ENCODE measurements at regions not wholly inside any gene's neighbourhood (a gene's known extent, or its start where the extent isn't known, plus 50 kb on each side); places are given as distances from the start of the nearest gene placed in this dataset.

GRCh38 chr7:152587366-152587765, 88.6 kb downstream of the XRCC2 start:
- DNase-seq, result no peak
- Histone ChIP-seq H3K27me3 (no peaks in the 10 kb centered on the region), H3K4me3 (no peak overlapping the region), H3K27ac (no peak overlapping the region), H3K4me1 (ENCODE audit: insufficient read depth) (no peaks in the 10 kb centered on the region), H3K9me3 (no peaks in the 10 kb centered on the region), H3K36me3 (no peaks in the 10 kb centered on the region)
- TF ChIP-seq, protein P1, sequence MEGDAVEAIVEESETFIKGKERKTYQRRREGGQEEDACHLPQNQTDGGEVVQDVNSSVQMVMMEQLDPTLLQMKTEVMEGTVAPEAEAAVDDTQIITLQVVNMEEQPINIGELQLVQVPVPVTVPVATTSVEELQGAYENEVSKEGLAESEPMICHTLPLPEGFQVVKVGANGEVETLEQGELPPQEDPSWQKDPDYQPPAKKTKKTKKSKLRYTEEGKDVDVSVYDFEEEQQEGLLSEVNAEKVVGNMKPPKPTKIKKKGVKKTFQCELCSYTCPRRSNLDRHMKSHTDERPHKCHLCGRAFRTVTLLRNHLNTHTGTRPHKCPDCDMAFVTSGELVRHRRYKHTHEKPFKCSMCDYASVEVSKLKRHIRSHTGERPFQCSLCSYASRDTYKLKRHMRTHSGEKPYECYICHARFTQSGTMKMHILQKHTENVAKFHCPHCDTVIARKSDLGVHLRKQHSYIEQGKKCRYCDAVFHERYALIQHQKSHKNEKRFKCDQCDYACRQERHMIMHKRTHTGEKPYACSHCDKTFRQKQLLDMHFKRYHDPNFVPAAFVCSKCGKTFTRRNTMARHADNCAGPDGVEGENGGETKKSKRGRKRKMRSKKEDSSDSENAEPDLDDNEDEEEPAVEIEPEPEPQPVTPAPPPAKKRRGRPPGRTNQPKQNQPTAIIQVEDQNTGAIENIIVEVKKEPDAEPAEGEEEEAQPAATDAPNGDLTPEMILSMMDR (IDR thresholded peaks at IDR 0.05), result no peak
- TF ChIP-seq EP300 (IDR thresholded peaks at IDR 0.05) (no peak), POLR2A (IDR thresholded peaks at IDR 0.05) (no peak)
- intact Hi-C loops (cut with DNase I), result no loop called here
- 72 to 93% (median 86%) methylated on average over 1 of the region's 1 CpG for WGBS, 3 donors

DNA sequence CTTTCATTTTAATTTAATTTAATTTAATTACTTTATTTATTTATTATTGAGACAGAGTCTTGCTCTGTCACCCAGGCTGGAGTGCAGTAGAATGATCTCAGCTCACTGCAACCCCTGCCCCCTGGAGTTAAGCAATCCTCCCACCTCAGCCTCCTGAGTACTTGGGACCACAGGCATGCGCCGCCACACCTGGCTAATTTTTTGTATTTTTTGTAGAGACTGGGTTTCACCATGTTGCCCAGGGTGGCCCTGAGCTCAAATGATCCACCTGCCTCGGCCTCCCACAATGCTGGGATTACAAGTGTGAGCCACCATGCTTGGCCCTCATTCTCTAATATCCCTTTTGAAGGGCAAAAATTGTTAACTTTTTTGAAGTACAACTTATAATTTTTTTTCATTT, 92.9 kb downstream of the XRCC2 start:
- no peak overlapping the region for H3K4me3 ChIP-seq
- no peak for DNase-seq
- no peaks in the 10 kb centered on the region for H3K36me3 ChIP-seq
- TF ChIP-seq EP300 (IDR thresholded peaks at IDR 0.05), result no peak
- TF ChIP-seq POLR2A (IDR thresholded peaks at IDR 0.05), result no peak
- TF ChIP-seq, protein P1 (IDR thresholded peaks at IDR 0.05), result no peak
- intact Hi-C loops (cut with DNase I), result no loop called here
- WGBS, 3 donors, result 79 to 94% (median 83%) methylated on average over 3 of the region's 3 CpGs
- no peaks in the 10 kb centered on the region for H3K27me3 ChIP-seq
- no peak overlapping the region for H3K27ac ChIP-seq
- H3K4me1 ChIP-seq (ENCODE audit: insufficient read depth), result no peaks in the 10 kb centered on the region
- no peaks in the 10 kb centered on the region for H3K9me3 ChIP-seq

DNA sequence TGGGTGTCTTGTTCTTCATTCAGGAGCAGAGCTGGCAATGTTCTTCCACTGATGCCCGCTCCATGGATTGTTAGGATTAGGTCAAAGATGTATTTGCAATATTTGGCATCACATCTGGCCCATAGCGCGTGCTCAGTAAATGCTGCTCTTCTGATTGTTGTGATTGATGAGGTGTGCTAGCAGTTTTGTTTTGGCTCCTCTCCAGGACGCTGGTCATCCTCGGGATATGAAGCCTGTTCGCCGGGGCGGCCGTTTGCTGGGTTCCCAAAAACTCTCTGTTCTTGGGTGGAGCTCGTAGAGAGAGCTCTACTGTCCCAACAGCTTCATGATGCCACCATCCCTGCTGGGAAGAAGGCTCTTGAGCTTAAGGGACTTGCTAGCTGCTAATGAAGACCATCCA, 96.9 kb downstream of the XRCC2 start:
- TF ChIP-seq EP300 (IDR thresholded peaks at IDR 0.05), result no peak
- TF ChIP-seq, protein P1 (IDR thresholded peaks at IDR 0.05), result no peak
- TF ChIP-seq POLR2A (IDR thresholded peaks at IDR 0.05), result no peak
- 82 to 91% (median 84%) methylated on average over 10 of the region's 10 CpGs for WGBS, 3 donors
- Histone ChIP-seq H3K4me3 (no peak overlapping the region), H3K36me3 (no peaks in the 10 kb centered on the region), H3K27me3 (no peaks in the 10 kb centered on the region), H3K9me3 (no peaks in the 10 kb centered on the region), H3K4me1 (ENCODE audit: insufficient read depth) (no peaks in the 10 kb centered on the region), H3K27ac (no peak overlapping the region)
- no peak for DNase-seq
- intact Hi-C loops (cut with DNase I), result no loop called here

- H3K4me3 ChIP-seq, result no peak overlapping the region
- H3K27ac ChIP-seq, result no peak overlapping the region
- no peaks in the 10 kb centered on the region for H3K36me3 ChIP-seq
- DNase-seq, result no peak
- H3K9me3 ChIP-seq, result no peaks in the 10 kb centered on the region
- WGBS, 3 donors, result 49 to 88% (median 87%) methylated on average over 1 of the region's 1 CpG
- H3K4me1 ChIP-seq (ENCODE audit: insufficient read depth), result no peaks in the 10 kb centered on the region
- intact Hi-C loops (cut with DNase I), result no loop called here
- TF ChIP-seq, protein P1 (IDR thresholded peaks at IDR 0.05), result no peak
- TF ChIP-seq EP300 (IDR thresholded peaks at IDR 0.05) (no peak), POLR2A (IDR thresholded peaks at IDR 0.05) (no peak)
- H3K27me3 ChIP-seq, result no peaks in the 10 kb centered on the region
Observed at GRCh38 chr7:152577339-152577738, 98.6 kb downstream of the XRCC2 start.
